ENCODE measurements at regions not wholly inside any gene's neighbourhood (a gene's known extent, or its start where the extent isn't known, plus 50 kb on each side); places are given as distances from the start of the nearest gene placed in this dataset.

GRCh38 chr12:27900920-27901879, 71.3 kb downstream of the PTHLH start:
- TF ChIP-seq POLR2A (IDR thresholded peaks at IDR 0.05) (no peak), CTCF (IDR thresholded peaks at IDR 0.05) (no peak)

Measured in esophagus squamous epithelium (tissue), 4 donors.